ENCODE measurements at regions not wholly inside any gene's neighbourhood (a gene's known extent, or its start where the extent isn't known, plus 50 kb on each side); places are given as distances from the start of the nearest gene placed in this dataset.

GRCh38 chr7:17234398-17235031 is 63.9 kb upstream of the AHR start:
- TF ChIP-seq, protein P1, sequence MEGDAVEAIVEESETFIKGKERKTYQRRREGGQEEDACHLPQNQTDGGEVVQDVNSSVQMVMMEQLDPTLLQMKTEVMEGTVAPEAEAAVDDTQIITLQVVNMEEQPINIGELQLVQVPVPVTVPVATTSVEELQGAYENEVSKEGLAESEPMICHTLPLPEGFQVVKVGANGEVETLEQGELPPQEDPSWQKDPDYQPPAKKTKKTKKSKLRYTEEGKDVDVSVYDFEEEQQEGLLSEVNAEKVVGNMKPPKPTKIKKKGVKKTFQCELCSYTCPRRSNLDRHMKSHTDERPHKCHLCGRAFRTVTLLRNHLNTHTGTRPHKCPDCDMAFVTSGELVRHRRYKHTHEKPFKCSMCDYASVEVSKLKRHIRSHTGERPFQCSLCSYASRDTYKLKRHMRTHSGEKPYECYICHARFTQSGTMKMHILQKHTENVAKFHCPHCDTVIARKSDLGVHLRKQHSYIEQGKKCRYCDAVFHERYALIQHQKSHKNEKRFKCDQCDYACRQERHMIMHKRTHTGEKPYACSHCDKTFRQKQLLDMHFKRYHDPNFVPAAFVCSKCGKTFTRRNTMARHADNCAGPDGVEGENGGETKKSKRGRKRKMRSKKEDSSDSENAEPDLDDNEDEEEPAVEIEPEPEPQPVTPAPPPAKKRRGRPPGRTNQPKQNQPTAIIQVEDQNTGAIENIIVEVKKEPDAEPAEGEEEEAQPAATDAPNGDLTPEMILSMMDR (conservative IDR thresholded peaks at IDR 0.05), result no peak
- H3K27ac ChIP-seq, result no peak overlapping the region

DNA sequence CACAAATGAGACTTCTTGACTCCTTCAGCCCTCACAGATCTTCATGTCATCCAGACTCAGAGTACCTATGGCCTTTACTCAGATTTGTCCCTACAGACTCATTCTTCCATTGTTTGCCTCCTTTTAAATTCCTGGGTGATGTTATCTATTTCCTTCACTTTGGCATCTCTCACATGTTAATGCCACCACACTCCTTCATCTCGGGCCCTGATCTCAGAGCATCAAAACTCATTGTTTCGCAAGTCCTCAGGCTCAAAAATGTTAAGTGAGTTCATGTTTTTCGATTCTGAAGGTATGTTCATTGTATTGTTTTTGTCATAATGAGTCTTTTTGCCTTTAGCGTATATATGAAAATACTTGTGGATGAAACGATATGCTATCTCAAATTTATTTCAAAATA is 62.3 kb upstream of the AHR start:
- TF ChIP-seq, protein P1 (conservative IDR thresholded peaks at IDR 0.05), result no peak
- no peak overlapping the region for H3K27ac ChIP-seq

DNA sequence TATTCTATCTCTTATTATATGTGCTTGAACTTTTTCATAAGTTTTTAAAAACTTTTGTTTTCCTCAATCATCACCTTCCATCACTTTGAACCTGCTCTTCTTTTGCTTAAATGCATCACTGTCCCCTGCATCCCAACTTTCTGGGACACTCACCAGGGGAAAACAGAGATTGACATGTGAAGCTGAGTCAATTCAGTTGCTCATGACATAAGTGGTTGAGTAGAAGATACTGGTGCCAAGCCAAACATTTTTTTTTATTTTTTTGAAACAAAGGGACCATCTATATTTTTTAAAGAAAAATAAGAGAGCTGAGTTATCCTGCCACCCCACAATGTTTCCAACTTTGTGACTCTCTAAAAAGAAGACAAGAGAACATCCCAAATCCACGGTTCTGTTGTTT is 61.8 kb upstream of the AHR start:
- no peak overlapping the region for H3K27ac ChIP-seq
- TF ChIP-seq, protein P1 (conservative IDR thresholded peaks at IDR 0.05), result no peak

GRCh38 chr7:17239046-17239445 is 59.4 kb upstream of the AHR start:
- TF ChIP-seq, protein P1 (conservative IDR thresholded peaks at IDR 0.05), result no peak
- H3K27ac ChIP-seq, result no peak overlapping the region

GRCh38 chr7:17239683-17240521 is 58.5 kb upstream of the AHR start:
- TF ChIP-seq, protein P1 (conservative IDR thresholded peaks at IDR 0.05), result no peak
- no peak overlapping the region for H3K27ac ChIP-seq

- TF ChIP-seq, protein P1 (conservative IDR thresholded peaks at IDR 0.05), result no peak
- no peak overlapping the region for H3K27ac ChIP-seq
These were observed 55.9 kb upstream of the AHR start for GRCh38 chr7:17242504-17242903.

DNA sequence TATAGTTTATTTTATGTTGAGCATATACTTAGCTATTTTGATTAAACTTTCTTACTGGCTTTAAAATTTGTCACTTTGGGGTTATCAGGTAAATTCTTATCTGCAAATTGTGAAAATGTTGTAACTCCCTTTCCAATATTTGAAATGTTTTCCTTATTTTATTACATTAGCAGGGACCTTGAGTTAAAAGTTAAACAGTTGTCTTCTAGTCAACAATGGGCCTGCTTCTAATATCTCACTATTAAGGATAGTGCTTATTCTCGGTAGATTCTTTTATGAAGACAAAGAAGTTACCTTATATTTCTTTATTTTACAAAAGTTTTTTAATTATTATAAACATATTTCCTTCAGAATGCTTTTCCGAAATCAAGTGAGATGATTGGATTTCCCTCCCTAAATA is 53.7 kb upstream of the AHR start:
- TF ChIP-seq, protein P1 (conservative IDR thresholded peaks at IDR 0.05), result no peak
- no peak overlapping the region for H3K27ac ChIP-seq

Data from VCaP (cell line).